K562 (cell line): ENCODE measurements at regions not wholly inside any gene's neighbourhood (a gene's known extent, or its start where the extent isn't known, plus 50 kb on each side); places are given as distances from the start of the nearest gene placed in this dataset.

ENCODE experiments used
- CHD7 ChIP-seq: fragments of 200-600 bp; sonication (generic); IDR thresholded peaks from one replicate; pipeline ENCODE4 v1.6.1; 2012; ENCODE audit warnings: mild to moderate bottlenecking, low read depth, low read length, inconsistent platforms
- UBTF ChIP-seq, 2 experiments: IDR thresholded peaks; 2 replicates each; pipeline ENCODE4 v1.6.1; 2012; ENCODE audit warnings: improper control_type of control experiment in 2 of 2, low read depth in 2 of 2, low read length in 2 of 2, borderline replicate concordance in 1 of 2
- ZNF395 ChIP-seq: fragments of 200-800 bp; sonication (Bioruptor generic); IDR thresholded peaks from 2 replicates; pipeline ENCODE4 v1.6.1; 2017; ENCODE audit warnings: missing genetic modification characterization, missing compliant biosample characterization
- ZNF431 ChIP-seq: sonication (generic); formaldehyde crosslinking; IDR thresholded peaks from 2 replicates; pipeline ENCODE4 v1.8.0; 2022; ENCODE audit warnings: mild to moderate bottlenecking, missing genetic modification reagents

- TF ChIP-seq CHD7, result no peak
- no peak for TF ChIP-seq ZNF431 (CRISPR knock-in tag)
- no peak for TF ChIP-seq ZNF395 (CRISPR knock-in tag)
- TF ChIP-seq UBTF (IDR thresholded peaks at IDR 0.05; ENCODE audit: borderline replicate concordance in 1 of 2, low read depth in 2 of 2, low read length in 2 of 2), result no peak
Observed at GRCh38 chr10:57468894-57469432, 798.7 kb downstream of the IPMK start (continued).
